ENCODE measurements at regions not wholly inside any gene's neighbourhood (a gene's known extent, or its start where the extent isn't known, plus 50 kb on each side); places are given as distances from the start of the nearest gene placed in this dataset.
"Not testable (repeated sequence)": the region's sequence is repeated elsewhere in the genome, so short reads cannot be mapped to it uniquely, and the experiment has no call there.

GRCh38 chr7:46107610-46108217, 186.6 kb upstream of the IGFBP3 start:
- no peak for DNase-seq

- no peak for DNase-seq
These were observed 179.4 kb upstream of the IGFBP3 start for GRCh38 chr7:46100521-46100920.

- DNase-seq: no peak
These were observed 178.0 kb upstream of the IGFBP3 start for GRCh38 chr7:46099076-46099475.

- DNase-seq: no peak
These were observed 170.0 kb upstream of the IGFBP3 start for GRCh38 chr7:46091071-46091470.

GRCh38 chr7:46089281-46089680, 168.2 kb upstream of the IGFBP3 start:
- no peak for DNase-seq

GRCh38 chr7:46088486-46088885, 167.4 kb upstream of the IGFBP3 start:
- not testable (repeated sequence) for DNase-seq

GRCh38 chr7:46080595-46081159, 159.6 kb upstream of the IGFBP3 start:
- DNase-seq: no peak

- no peak for DNase-seq
These were observed 158.3 kb upstream of the IGFBP3 start for GRCh38 chr7:46079421-46079820.

- DNase-seq: no peak
These were observed 155.5 kb upstream of the IGFBP3 start for GRCh38 chr7:46076527-46076926.

GRCh38 chr7:46072722-46073121, 151.7 kb upstream of the IGFBP3 start:
- DNase-seq: no peak

- DNase-seq: no peak
These were observed 150.5 kb upstream of the IGFBP3 start for GRCh38 chr7:46071601-46072000.

- DNase-seq: no peak
These were observed 150.0 kb upstream of the IGFBP3 start for GRCh38 chr7:46071076-46071475.

GRCh38 chr7:46068159-46068558, 147.1 kb upstream of the IGFBP3 start:
- DNase-seq: no peak

GRCh38 chr7:46059308-46060020, 138.4 kb upstream of the IGFBP3 start:
- no peak for DNase-seq

- no peak for DNase-seq
These were observed 137.2 kb upstream of the IGFBP3 start for GRCh38 chr7:46058086-46058823.

GRCh38 chr7:46054915-46055314, 133.8 kb upstream of the IGFBP3 start:
- DNase-seq: no peak

- DNase-seq: no peak
These were observed 133.2 kb upstream of the IGFBP3 start for GRCh38 chr7:46054272-46054671.

- no peak for DNase-seq
These were observed 126.5 kb upstream of the IGFBP3 start for GRCh38 chr7:46047581-46047980.

- DNase-seq: not testable (repeated sequence)
These were observed 122.3 kb upstream of the IGFBP3 start for GRCh38 chr7:46043338-46043737.

- DNase-seq: not testable (repeated sequence)
These were observed 118.7 kb upstream of the IGFBP3 start for GRCh38 chr7:46039813-46040212.

- DNase-seq: no peak
These were observed 114.1 kb upstream of the IGFBP3 start for GRCh38 chr7:46035166-46035565.

GRCh38 chr7:46034056-46034768, 113.1 kb upstream of the IGFBP3 start:
- DNase-seq: no peak

- DNase-seq: no peak
These were observed 112.5 kb upstream of the IGFBP3 start for GRCh38 chr7:46033592-46033991.
